Fibroblast of skin of left quadriceps (primary cell): ENCODE measurements at regions not wholly inside any gene's neighbourhood (a gene's known extent, or its start where the extent isn't known, plus 50 kb on each side); places are given as distances from the start of the nearest gene placed in this dataset.

ENCODE experiments used
- DNase-seq, 2 experiments: peaks; one replicate each; pipeline ENCODE4 v3.0.0-alpha.2; 2013; ENCODE audit warnings: low read depth in 2 of 2

- no peak for DNase-seq
Observed at GRCh38 chr13:97786510-97786909, 167.0 kb upstream of the IPO5 start.

GRCh38 chr13:97797553-97797952 is 155.9 kb upstream of the IPO5 start:
- no peak for DNase-seq

- DNase-seq: no peak
Observed at GRCh38 chr13:97798171-97798821, 155.2 kb upstream of the IPO5 start.

- DNase-seq: peak; percentile 7 to 13
Observed at GRCh38 chr13:97798836-97799235, 154.6 kb upstream of the IPO5 start.

- no peak for DNase-seq
Observed at GRCh38 chr13:97802213-97802612, 151.3 kb upstream of the IPO5 start.

- DNase-seq: no peak
Observed at GRCh38 chr13:97809576-97809975, 143.9 kb upstream of the IPO5 start.

- DNase-seq: peak; percentile 3 to 7
Observed at GRCh38 chr13:97810152-97810551, 143.3 kb upstream of the IPO5 start.

GRCh38 chr13:97822377-97822776 is 131.1 kb upstream of the IPO5 start:
- no peak for DNase-seq

- no peak for DNase-seq
Observed at GRCh38 chr13:97826421-97827012, 127.0 kb upstream of the IPO5 start.

- DNase-seq: no peak
Observed at GRCh38 chr13:97834250-97834649, 119.2 kb upstream of the IPO5 start.

GRCh38 chr13:97843189-97843588 is 110.3 kb upstream of the IPO5 start:
- no peak for DNase-seq

GRCh38 chr13:97844151-97844550 is 109.3 kb upstream of the IPO5 start:
- no peak for DNase-seq

GRCh38 chr13:97848886-97849285 is 104.6 kb upstream of the IPO5 start:
- DNase-seq: no peak

- DNase-seq: no peak
Observed at GRCh38 chr13:97849305-97849704, 104.2 kb upstream of the IPO5 start.

- no peak for DNase-seq
Observed at GRCh38 chr13:97851269-97851668, 102.2 kb upstream of the IPO5 start.

GRCh38 chr13:97852181-97852874 is 101.1 kb upstream of the IPO5 start:
- no peak for DNase-seq

GRCh38 chr13:97853550-97853949 is 99.9 kb upstream of the IPO5 start:
- DNase-seq: no peak

- peak; percentile 78 to 80 for DNase-seq
Observed at GRCh38 chr13:97855570-97856303, 97.7 kb upstream of the IPO5 start.

- no peak for DNase-seq
Observed at GRCh38 chr13:97856304-97856675, 97.2 kb upstream of the IPO5 start.

- DNase-seq: no peak
Observed at GRCh38 chr13:97858161-97858560, 95.3 kb upstream of the IPO5 start.

GRCh38 chr13:97866346-97866745 is 87.1 kb upstream of the IPO5 start:
- no peak for DNase-seq

- DNase-seq: no peak
Observed at GRCh38 chr13:97866751-97867150, 86.7 kb upstream of the IPO5 start.

- no peak for DNase-seq
Observed at GRCh38 chr13:97873398-97873797, 80.1 kb upstream of the IPO5 start.
